ENCODE measurements at regions not wholly inside any gene's neighbourhood (a gene's known extent, or its start where the extent isn't known, plus 50 kb on each side); places are given as distances from the start of the nearest gene placed in this dataset.

GRCh38 chr5:174521449-174521848 is 202.9 kb upstream of the MSX2 start:
- in situ Hi-C loops (cut with MboI; ENCODE audit: low pct_unique_long_range_greater_than_20kb, low sequenced_read_pairs, unreplicated experiment), result no loop called here
- DNase-seq (ENCODE audit: low spot score), result no peak
- TF ChIP-seq CTCF (IDR thresholded peaks at IDR 0.05; ENCODE audit: extremely low read depth, insufficient read depth, missing control alignments), result no peak

- no peak for TF ChIP-seq CTCF (IDR thresholded peaks at IDR 0.05; ENCODE audit: extremely low read depth, insufficient read depth, missing control alignments)
- no peak for DNase-seq (ENCODE audit: low spot score)
- in situ Hi-C loops (cut with MboI; ENCODE audit: low pct_unique_long_range_greater_than_20kb, low sequenced_read_pairs, unreplicated experiment), result no loop called here
Observed at GRCh38 chr5:174522480-174523260, 201.7 kb upstream of the MSX2 start.

- no peak for DNase-seq (ENCODE audit: low spot score)
- in situ Hi-C loops (cut with MboI; ENCODE audit: low pct_unique_long_range_greater_than_20kb, low sequenced_read_pairs, unreplicated experiment), result no loop called here
- TF ChIP-seq CTCF (IDR thresholded peaks at IDR 0.05; ENCODE audit: extremely low read depth, insufficient read depth, missing control alignments), result no peak
Observed at GRCh38 chr5:174523311-174524071, 200.9 kb upstream of the MSX2 start.

GRCh38 chr5:174524351-174524750 is 200.0 kb upstream of the MSX2 start:
- TF ChIP-seq CTCF (IDR thresholded peaks at IDR 0.05; ENCODE audit: extremely low read depth, insufficient read depth, missing control alignments), result no peak
- no peak for DNase-seq (ENCODE audit: low spot score)
- in situ Hi-C loops (cut with MboI; ENCODE audit: low pct_unique_long_range_greater_than_20kb, low sequenced_read_pairs, unreplicated experiment), result no loop called here

GRCh38 chr5:174526177-174526576 is 198.2 kb upstream of the MSX2 start:
- in situ Hi-C loops (cut with MboI; ENCODE audit: low pct_unique_long_range_greater_than_20kb, low sequenced_read_pairs, unreplicated experiment), result no loop called here
- no peak for DNase-seq (ENCODE audit: low spot score)
- TF ChIP-seq CTCF (IDR thresholded peaks at IDR 0.05; ENCODE audit: extremely low read depth, insufficient read depth, missing control alignments), result no peak

- in situ Hi-C loops (cut with MboI; ENCODE audit: low pct_unique_long_range_greater_than_20kb, low sequenced_read_pairs, unreplicated experiment), result no loop called here
- no peak for DNase-seq (ENCODE audit: low spot score)
- TF ChIP-seq CTCF (IDR thresholded peaks at IDR 0.05; ENCODE audit: extremely low read depth, insufficient read depth, missing control alignments), result no peak
Observed at GRCh38 chr5:174527916-174528540, 196.4 kb upstream of the MSX2 start.
